DOHH2 (cell line): ENCODE measurements at regions not wholly inside any gene's neighbourhood (a gene's known extent, or its start where the extent isn't known, plus 50 kb on each side); places are given as distances from the start of the nearest gene placed in this dataset.

Source experiments
- H3F3A ChIP-seq: fragments of 200-600 bp; sonication (generic), shearing (Covaris generic); 2 replicates; pipeline ENCODE4 v1.6.0; 2016; ENCODE audit warnings: antibody characterized with exemption, mild to moderate bottlenecking; ENCODE audit not compliant: control insufficient read depth, insufficient read depth
- H3K27ac ChIP-seq: fragments of 200-600 bp; sonication (generic); 2 replicates; pipeline ENCODE4 v1.5.1; 2014; ENCODE audit warnings: low read depth, mild to moderate bottlenecking, low read length, moderate library complexity
- H3K27me3 ChIP-seq: fragments of 200-600 bp; sonication (generic); 2 replicates; pipeline ENCODE4 v1.6.1; 2014; ENCODE audit warnings: mild to moderate bottlenecking, low read length, mixed read lengths; ENCODE audit not compliant: control insufficient read depth
- H3K36me3 ChIP-seq: fragments of 200-600 bp; sonication (generic); 2 replicates; pipeline ENCODE4 v1.6.1; 2014; ENCODE audit warnings: mild to moderate bottlenecking, low read length, moderate library complexity, mixed read lengths; ENCODE audit not compliant: control insufficient read depth
- H3K4me1 ChIP-seq: fragments of 200-600 bp; sonication (generic); 2 replicates; pipeline ENCODE4 v1.6.1; 2014; ENCODE audit warnings: mild to moderate bottlenecking, low read length, mixed read lengths; ENCODE audit not compliant: control insufficient read depth
- H3K4me2 ChIP-seq: fragments of 200-600 bp; sonication (generic); 2 replicates; pipeline ENCODE4 v1.6.0; 2014; ENCODE audit warnings: mild to moderate bottlenecking, low read length, moderate library complexity
- H3K4me3 ChIP-seq: fragments of 200-600 bp; sonication (generic); 2 replicates; pipeline ENCODE4 v1.5.1; 2014; ENCODE audit warnings: mild to moderate bottlenecking, low read length, mixed read lengths
- H3K79me2 ChIP-seq: fragments of 200-600 bp; sonication (generic); 2 replicates; pipeline ENCODE4 v1.6.1; 2014; ENCODE audit warnings: mild to moderate bottlenecking, low read length, mixed read lengths; ENCODE audit not compliant: control insufficient read depth
- H3K9me2 ChIP-seq: fragments of 200-600 bp; sonication (generic); replicated peaks from 2 replicates; pipeline ENCODE4 v1.6.1; 2014; ENCODE audit warnings: mild to moderate bottlenecking, low read length, mixed read lengths; ENCODE audit not compliant: control insufficient read depth
- H3K9me3 ChIP-seq: fragments of 200-600 bp; sonication (generic); 2 replicates; pipeline ENCODE4 v1.6.1; 2014; ENCODE audit warnings: antibody characterized with exemption, low read length, mixed read lengths; ENCODE audit not compliant: control insufficient read depth, insufficient read depth
- H4K20me1 ChIP-seq: fragments of 200-600 bp; sonication (generic); 2 replicates; pipeline ENCODE4 v1.6.0; 2014; ENCODE audit warnings: low read depth, mild to moderate bottlenecking, antibody characterized with exemption, low read length, moderate library complexity; ENCODE audit not compliant: control insufficient read depth, insufficient read depth
- CTCF ChIP-seq: fragments of 200-600 bp; sonication (generic); IDR thresholded peaks from one replicate; pipeline ENCODE4 v1.5.1; 2014; ENCODE audit warnings: antibody characterized with exemption, mild to moderate bottlenecking, low read depth, low read length; ENCODE audit not compliant: poor library complexity, severe bottlenecking
- EZH2phosphoT487 ChIP-seq: fragments of 200-600 bp; sonication (generic); IDR thresholded peaks from 2 replicates; pipeline ENCODE4 v1.6.1; 2017; ENCODE audit warnings: borderline replicate concordance, mild to moderate bottlenecking, antibody characterized with exemption, low read length, moderate library complexity, mixed read lengths

GRCh38 chr20:24406251-24406650, 63.2 kb upstream of the SYNDIG1 start:
- Histone ChIP-seq H3F3A (no peaks in the 10 kb centered on the region), H3K9me2 (no peaks in the 10 kb centered on the region), H4K20me1 (no peaks in the 10 kb centered on the region), H3K27ac (no peak overlapping the region), H3K9me3 (no peaks in the 10 kb centered on the region), H3K4me2 (no peak overlapping the region), H3K79me2 (no peaks in the 10 kb centered on the region), H3K4me3 (no peak overlapping the region), H3K27me3 (no peaks in the 10 kb centered on the region), H3K36me3 (no peaks in the 10 kb centered on the region), H3K4me1 (no peaks in the 10 kb centered on the region)
- TF ChIP-seq CTCF: no peak
- no peak for TF ChIP-seq EZH2phosphoT487

GRCh38 chr20:24405810-24406209, 63.6 kb upstream of the SYNDIG1 start:
- TF ChIP-seq EZH2phosphoT487 (no peak), CTCF (no peak)
- Histone ChIP-seq H4K20me1 (no peaks in the 10 kb centered on the region), H3K79me2 (no peaks in the 10 kb centered on the region), H3K9me2 (no peaks in the 10 kb centered on the region), H3K36me3 (no peaks in the 10 kb centered on the region), H3K4me1 (no peaks in the 10 kb centered on the region), H3K27me3 (no peaks in the 10 kb centered on the region), H3F3A (no peaks in the 10 kb centered on the region), H3K9me3 (no peaks in the 10 kb centered on the region), H3K27ac (no peak overlapping the region), H3K4me2 (no peak overlapping the region), H3K4me3 (no peak overlapping the region)

GRCh38 chr20:24403406-24403805, 66.0 kb upstream of the SYNDIG1 start:
- Histone ChIP-seq H3F3A (no peaks in the 10 kb centered on the region), H3K27ac (no peak overlapping the region), H3K4me3 (no peak overlapping the region), H3K4me1 (no peaks in the 10 kb centered on the region), H3K27me3 (no peaks in the 10 kb centered on the region), H3K4me2 (no peak overlapping the region), H3K9me3 (no peaks in the 10 kb centered on the region), H3K79me2 (no peaks in the 10 kb centered on the region), H4K20me1 (no peaks in the 10 kb centered on the region), H3K9me2 (no peaks in the 10 kb centered on the region), H3K36me3 (no peaks in the 10 kb centered on the region)
- TF ChIP-seq CTCF (no peak), EZH2phosphoT487 (no peak)

GRCh38 chr20:24402188-24402587, 67.2 kb upstream of the SYNDIG1 start:
- no peak overlapping the region for H3K27ac ChIP-seq
- no peaks in the 10 kb centered on the region for H3K9me2 ChIP-seq
- H3K79me2 ChIP-seq: no peaks in the 10 kb centered on the region
- H4K20me1 ChIP-seq: no peaks in the 10 kb centered on the region
- H3K9me3 ChIP-seq: no peaks in the 10 kb centered on the region
- no peaks in the 10 kb centered on the region for H3F3A ChIP-seq
- H3K36me3 ChIP-seq: no peaks in the 10 kb centered on the region
- no peak overlapping the region for H3K4me3 ChIP-seq
- H3K4me2 ChIP-seq: no peak overlapping the region
- no peak for TF ChIP-seq CTCF
- TF ChIP-seq EZH2phosphoT487: no peak
- no peaks in the 10 kb centered on the region for H3K27me3 ChIP-seq
- no peaks in the 10 kb centered on the region for H3K4me1 ChIP-seq
